Mesodermal cell (in vitro differentiated cells): ENCODE measurements at regions not wholly inside any gene's neighbourhood (a gene's known extent, or its start where the extent isn't known, plus 50 kb on each side); places are given as distances from the start of the nearest gene placed in this dataset.

Experiments used
- H3K27ac ChIP-seq: 2 replicates; pipeline ENCODE4 v1.7.0; 2013; ENCODE audit warnings: mild to moderate bottlenecking, low read depth, low read length, moderate library complexity; ENCODE audit not compliant: severe bottlenecking
- H3K36me3 ChIP-seq: 2 replicates; pipeline ENCODE4 v1.7.1; 2013; ENCODE audit warnings: mild to moderate bottlenecking, low read length, moderate library complexity; ENCODE audit not compliant: control insufficient read depth, insufficient read depth
- H3K4me1 ChIP-seq: one replicate; pipeline ENCODE4 v1.7.1; 2013; ENCODE audit warnings: mild to moderate bottlenecking, low read length; ENCODE audit not compliant: insufficient read depth, control insufficient read depth, poor library complexity, severe bottlenecking
- H3K4me3 ChIP-seq: 2 replicates; pipeline ENCODE4 v1.7.0; 2013; ENCODE audit warnings: low read length, control low read depth, mild to moderate bottlenecking; ENCODE audit not compliant: insufficient read depth, poor library complexity, severe bottlenecking; ENCODE audit errors: extremely low read depth
- H3K9me3 ChIP-seq: 2 replicates; pipeline ENCODE4 v1.7.1; 2013; ENCODE audit warnings: mild to moderate bottlenecking, low read length, moderate library complexity; ENCODE audit not compliant: control insufficient read depth
- WGBS, 2 experiments: methylation state at CpG; one replicate each; pipeline ENCODE4 v1.1.5; 2013; ENCODE audit warnings: missing lambda C conversion rate in 2 of 2; ENCODE audit not compliant: insufficient coverage in 2 of 2; 5-methylcytosine and 5-hydroxymethylcytosine counted together

DNA sequence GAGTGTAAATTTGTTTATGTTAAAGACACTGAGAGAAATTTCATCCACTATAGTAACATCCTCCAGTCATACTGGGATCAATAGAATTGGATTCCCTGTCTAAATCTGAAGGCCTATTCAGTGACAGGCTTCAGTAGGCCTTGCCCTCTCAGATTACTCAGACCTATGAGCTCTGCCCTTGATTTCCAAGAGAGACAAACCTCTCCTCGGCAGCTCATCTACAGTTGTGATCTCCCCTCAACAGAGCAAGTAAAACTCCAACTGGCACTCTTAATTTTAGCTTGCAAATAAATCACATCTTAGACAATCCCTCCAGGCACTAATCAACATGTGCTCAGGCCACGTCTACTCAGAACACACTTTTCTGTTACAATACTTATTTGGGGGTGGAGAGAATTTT is 1191.4 kb upstream of the PHF14 start:
- WGBS, 2 experiments = 71% methylated on average over 1 of the region's 2 CpGs; no CpG with 5 or more reads in 1 of the 2 experiments
- no peaks in the 10 kb centered on the region for H3K36me3 ChIP-seq
- no peaks in the 10 kb centered on the region for H3K4me1 ChIP-seq
- no peak overlapping the region for H3K27ac ChIP-seq
- no peak overlapping the region for H3K4me3 ChIP-seq
- H3K9me3 ChIP-seq = no peaks in the 10 kb centered on the region

- H3K9me3 ChIP-seq = no peaks in the 10 kb centered on the region
- no CpG with 5 or more reads among the region's 1 CpG for WGBS, 2 experiments
- H3K36me3 ChIP-seq = no peaks in the 10 kb centered on the region
- no peak overlapping the region for H3K4me3 ChIP-seq
- H3K27ac ChIP-seq = no peak overlapping the region
- H3K4me1 ChIP-seq = no peaks in the 10 kb centered on the region
Measured at GRCh38 chr7:9785211-9785610, 1188.5 kb upstream of the PHF14 start.

- no peak overlapping the region for H3K4me3 ChIP-seq
- no peak overlapping the region for H3K27ac ChIP-seq
- no peaks in the 10 kb centered on the region for H3K4me1 ChIP-seq
- H3K36me3 ChIP-seq = no peaks in the 10 kb centered on the region
- no peaks in the 10 kb centered on the region for H3K9me3 ChIP-seq
- no CpG with 5 or more reads among the region's 1 CpG for WGBS, 2 experiments
Measured at GRCh38 chr7:9796241-9796640, 1177.4 kb upstream of the PHF14 start.

- H3K4me3 ChIP-seq = no peak overlapping the region
- no peaks in the 10 kb centered on the region for H3K4me1 ChIP-seq
- no peak overlapping the region for H3K27ac ChIP-seq
- H3K9me3 ChIP-seq = peaks cover 4% of the 10 kb centered on the region
- no peaks in the 10 kb centered on the region for H3K36me3 ChIP-seq
- 91 to 95% methylated on average over 13 to 16 of the region's 20 CpGs for WGBS, 2 experiments
Measured at GRCh38 chr7:9822458-9823290, 1151.0 kb upstream of the PHF14 start.

DNA sequence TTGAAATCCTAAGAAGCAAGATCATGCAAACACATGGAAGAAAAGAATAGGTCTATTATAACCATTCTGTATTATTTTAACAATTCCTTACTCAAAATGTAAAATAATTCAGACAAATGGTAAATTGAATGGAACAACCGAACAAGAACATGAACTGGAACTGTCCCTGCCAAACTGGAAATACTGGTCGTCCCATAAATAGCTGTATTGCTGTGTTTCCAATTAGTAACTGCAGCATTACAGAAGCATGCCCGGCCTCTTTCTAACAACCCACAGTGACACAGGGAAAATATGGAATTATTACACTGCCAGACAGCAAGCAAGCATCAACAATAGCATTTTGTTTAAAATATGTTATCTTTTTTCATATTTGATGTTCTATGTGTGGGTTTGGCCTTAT is 1138.5 kb upstream of the PHF14 start:
- no peak overlapping the region for H3K27ac ChIP-seq
- WGBS, 2 experiments = 86% methylated on average over 2 to 3 of the region's 3 CpGs
- H3K4me1 ChIP-seq = no peaks in the 10 kb centered on the region
- no peaks in the 10 kb centered on the region for H3K9me3 ChIP-seq
- H3K36me3 ChIP-seq = no peaks in the 10 kb centered on the region
- no peak overlapping the region for H3K4me3 ChIP-seq

- Histone ChIP-seq H3K9me3 (no peaks in the 10 kb centered on the region), H3K27ac (no peak overlapping the region), H3K4me3 (no peak overlapping the region), H3K36me3 (no peaks in the 10 kb centered on the region), H3K4me1 (no peaks in the 10 kb centered on the region)
- WGBS, 2 experiments = no CpG with 5 or more reads among the region's 1 CpG
Measured at GRCh38 chr7:9836671-9837070, 1137.0 kb upstream of the PHF14 start.

DNA sequence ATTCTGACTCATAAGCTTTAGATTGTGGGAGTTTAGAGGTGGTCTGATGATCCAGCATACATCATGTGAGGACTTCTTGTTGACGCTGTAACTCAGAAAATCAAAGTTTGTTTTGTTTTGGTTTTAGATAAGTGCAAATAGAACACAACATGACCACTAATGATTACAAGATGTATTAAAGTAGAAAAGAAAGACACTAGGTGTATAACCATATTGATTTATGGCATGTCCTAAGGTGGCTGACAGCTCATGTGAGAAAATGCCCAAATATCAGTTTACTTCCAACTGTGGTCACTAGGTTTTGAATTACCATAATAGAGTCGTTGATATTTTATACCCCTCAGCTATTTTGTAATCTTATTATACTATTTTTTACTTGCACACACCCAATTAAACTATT is 1131.4 kb upstream of the PHF14 start:
- no peaks in the 10 kb centered on the region for H3K36me3 ChIP-seq
- H3K27ac ChIP-seq = no peak overlapping the region
- no peak overlapping the region for H3K4me3 ChIP-seq
- H3K4me1 ChIP-seq = no peaks in the 10 kb centered on the region
- WGBS, 2 experiments = 71% methylated on average over 1 of the region's 2 CpGs; no CpG with 5 or more reads in 1 of the 2 experiments
- H3K9me3 ChIP-seq = no peaks in the 10 kb centered on the region

DNA sequence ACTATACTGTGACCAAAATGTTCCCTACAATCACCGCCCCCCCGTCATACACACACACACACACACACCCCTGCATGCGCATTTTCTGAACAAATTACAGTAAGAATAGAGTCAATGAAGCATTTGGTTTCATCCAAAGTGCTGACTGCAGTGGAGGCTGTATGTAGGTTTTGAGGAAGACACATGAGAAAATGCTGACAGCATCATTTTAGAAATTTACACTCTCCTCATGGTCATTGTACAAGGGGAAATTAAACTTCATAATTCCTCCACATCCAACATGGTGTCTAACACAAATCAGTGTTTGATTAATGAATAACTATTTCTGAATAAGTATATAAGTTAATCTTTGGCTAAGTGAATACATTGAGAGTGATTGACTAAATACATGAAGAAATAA is 1126.8 kb upstream of the PHF14 start:
- H3K4me1 ChIP-seq = no peaks in the 10 kb centered on the region
- H3K36me3 ChIP-seq = no peaks in the 10 kb centered on the region
- no peak overlapping the region for H3K4me3 ChIP-seq
- no peaks in the 10 kb centered on the region for H3K9me3 ChIP-seq
- no peak overlapping the region for H3K27ac ChIP-seq
- no CpG with 5 or more reads among the region's 3 CpGs for WGBS, 2 experiments

DNA sequence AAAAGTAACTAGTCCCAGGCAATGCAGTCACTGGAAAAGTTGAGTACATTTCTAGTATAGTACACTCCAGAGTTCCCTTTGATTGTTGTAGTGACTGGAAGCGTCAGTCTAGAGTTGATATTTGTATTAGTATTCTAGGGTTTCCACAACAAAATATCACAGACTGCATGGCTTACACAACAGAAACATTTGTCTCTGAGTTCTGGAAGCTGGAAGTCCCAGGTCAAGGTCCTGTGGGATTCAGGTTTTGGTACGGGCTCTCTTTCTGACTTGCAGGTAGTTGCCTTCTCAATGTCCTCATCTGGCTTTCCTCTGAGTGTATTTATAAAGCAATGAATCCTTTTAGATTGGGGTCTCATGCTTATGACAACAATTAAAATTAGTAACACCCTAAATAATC is 1119.1 kb upstream of the PHF14 start:
- no CpG with 5 or more reads among the region's 2 CpGs for WGBS, 2 experiments
- Histone ChIP-seq H3K36me3 (no peaks in the 10 kb centered on the region), H3K4me3 (no peak overlapping the region), H3K27ac (no peak overlapping the region), H3K4me1 (no peaks in the 10 kb centered on the region), H3K9me3 (no peaks in the 10 kb centered on the region)

- H3K36me3 ChIP-seq = no peaks in the 10 kb centered on the region
- no peaks in the 10 kb centered on the region for H3K4me1 ChIP-seq
- no peak overlapping the region for H3K4me3 ChIP-seq
- H3K27ac ChIP-seq = no peak overlapping the region
- WGBS, 2 experiments = no CpG with 5 or more reads among the region's 1 CpG
- no peaks in the 10 kb centered on the region for H3K9me3 ChIP-seq
Measured at GRCh38 chr7:9856668-9857067, 1117.0 kb upstream of the PHF14 start.

DNA sequence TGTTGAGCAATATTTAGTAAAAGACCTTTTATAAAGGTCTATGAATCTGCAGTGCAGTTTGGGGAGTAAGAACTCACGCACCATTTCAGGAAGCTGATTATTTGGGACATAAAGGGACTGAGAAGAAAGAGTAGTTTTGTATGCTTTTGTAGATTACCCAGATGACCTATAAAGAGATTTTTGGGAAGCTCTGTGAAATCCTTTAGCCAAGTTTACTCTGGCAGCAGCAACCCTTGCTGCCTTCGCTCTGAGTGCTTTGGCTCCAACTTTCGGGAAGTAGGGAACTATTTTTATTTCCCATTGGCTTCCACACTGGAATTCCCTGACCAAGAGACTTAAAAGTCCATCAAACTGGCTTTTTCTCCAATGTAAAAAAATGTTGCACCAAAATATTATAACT is 1110.1 kb upstream of the PHF14 start:
- H3K27ac ChIP-seq = no peak overlapping the region
- no peaks in the 10 kb centered on the region for H3K9me3 ChIP-seq
- no peaks in the 10 kb centered on the region for H3K36me3 ChIP-seq
- H3K4me1 ChIP-seq = no peaks in the 10 kb centered on the region
- H3K4me3 ChIP-seq = no peak overlapping the region
- WGBS, 2 experiments = 93 to 97% methylated on average over 3 of the region's 3 CpGs
